Muscle layer of duodenum (tissue), 2 donors: ENCODE measurements at regions not wholly inside any gene's neighbourhood (a gene's known extent, or its start where the extent isn't known, plus 50 kb on each side); places are given as distances from the start of the nearest gene placed in this dataset.

ENCODE experiments used
- H3K27ac ChIP-seq: one replicate; pipeline ENCODE4 v1.7.0; 2013; ENCODE audit warnings: mild to moderate bottlenecking, low read length
- H3K27me3 ChIP-seq: one replicate; pipeline ENCODE4 v1.7.0; 2013; ENCODE audit warnings: low read depth, mild to moderate bottlenecking, control low read depth, low read length
- H3K36me3 ChIP-seq, 2 donors: one replicate each; pipeline ENCODE4 v1.7.0; 2013; ENCODE audit warnings: low read length in 2 of 2, control low read depth in 1 of 2, mild to moderate bottlenecking in 1 of 2; ENCODE audit not compliant: insufficient read depth in 2 of 2, control insufficient read depth in 1 of 2
- H3K4me1 ChIP-seq, 2 donors: one replicate each; pipeline ENCODE4 v1.7.0; 2013; ENCODE audit warnings: low read length in 2 of 2, mild to moderate bottlenecking in 2 of 2, control low read depth in 1 of 2, moderate library complexity in 1 of 2; ENCODE audit not compliant: insufficient read depth in 2 of 2, control insufficient read depth in 1 of 2
- H3K4me3 ChIP-seq, 2 donors: one replicate each; pipeline ENCODE4 v1.7.0; 2013; ENCODE audit warnings: low read length in 2 of 2, low read depth in 1 of 2, mild to moderate bottlenecking in 1 of 2
- H3K9me3 ChIP-seq, 2 donors: one replicate each; pipeline ENCODE4 v1.7.0; 2013; ENCODE audit warnings: low read length in 2 of 2, control low read depth in 1 of 2, mild to moderate bottlenecking in 1 of 2; ENCODE audit not compliant: control insufficient read depth in 1 of 2
- donor health status: healthy.

DNA sequence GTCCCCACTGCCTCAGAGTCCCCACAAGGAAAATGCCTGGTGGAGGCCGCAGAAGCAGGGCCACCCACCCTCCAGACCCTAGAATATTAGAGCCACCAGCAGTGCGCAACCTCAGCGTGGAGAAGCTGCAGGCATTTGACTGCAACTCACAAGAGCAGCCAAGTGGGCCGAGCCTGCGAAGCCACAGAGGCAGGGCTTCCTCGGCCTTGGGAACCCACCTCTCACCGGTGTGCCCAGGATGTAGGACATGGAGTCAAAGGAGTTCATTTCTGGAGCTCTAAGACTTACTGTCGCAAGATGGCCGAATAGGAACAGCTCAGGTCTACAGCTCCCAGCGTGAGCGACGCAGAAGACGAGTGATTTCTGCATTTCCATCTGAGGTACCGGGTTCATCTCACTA is 397.9 kb upstream of the PIK3R1 start:
- Histone ChIP-seq H3K4me1 (no peaks in the 10 kb centered on the region), H3K9me3 (no peaks in the 10 kb centered on the region), H3K36me3 (no peaks in the 10 kb centered on the region), H3K27ac (no peak overlapping the region), H3K27me3 (no peaks in the 10 kb centered on the region), H3K4me3 (no peak overlapping the region)

GRCh38 chr5:67816456-67816855 is 399.1 kb upstream of the PIK3R1 start:
- no peaks in the 10 kb centered on the region for H3K36me3 ChIP-seq
- H3K9me3 ChIP-seq, result no peaks in the 10 kb centered on the region
- no peaks in the 10 kb centered on the region for H3K27me3 ChIP-seq
- H3K27ac ChIP-seq, result no peak overlapping the region
- no peak overlapping the region for H3K4me3 ChIP-seq
- H3K4me1 ChIP-seq, result no peaks in the 10 kb centered on the region

DNA sequence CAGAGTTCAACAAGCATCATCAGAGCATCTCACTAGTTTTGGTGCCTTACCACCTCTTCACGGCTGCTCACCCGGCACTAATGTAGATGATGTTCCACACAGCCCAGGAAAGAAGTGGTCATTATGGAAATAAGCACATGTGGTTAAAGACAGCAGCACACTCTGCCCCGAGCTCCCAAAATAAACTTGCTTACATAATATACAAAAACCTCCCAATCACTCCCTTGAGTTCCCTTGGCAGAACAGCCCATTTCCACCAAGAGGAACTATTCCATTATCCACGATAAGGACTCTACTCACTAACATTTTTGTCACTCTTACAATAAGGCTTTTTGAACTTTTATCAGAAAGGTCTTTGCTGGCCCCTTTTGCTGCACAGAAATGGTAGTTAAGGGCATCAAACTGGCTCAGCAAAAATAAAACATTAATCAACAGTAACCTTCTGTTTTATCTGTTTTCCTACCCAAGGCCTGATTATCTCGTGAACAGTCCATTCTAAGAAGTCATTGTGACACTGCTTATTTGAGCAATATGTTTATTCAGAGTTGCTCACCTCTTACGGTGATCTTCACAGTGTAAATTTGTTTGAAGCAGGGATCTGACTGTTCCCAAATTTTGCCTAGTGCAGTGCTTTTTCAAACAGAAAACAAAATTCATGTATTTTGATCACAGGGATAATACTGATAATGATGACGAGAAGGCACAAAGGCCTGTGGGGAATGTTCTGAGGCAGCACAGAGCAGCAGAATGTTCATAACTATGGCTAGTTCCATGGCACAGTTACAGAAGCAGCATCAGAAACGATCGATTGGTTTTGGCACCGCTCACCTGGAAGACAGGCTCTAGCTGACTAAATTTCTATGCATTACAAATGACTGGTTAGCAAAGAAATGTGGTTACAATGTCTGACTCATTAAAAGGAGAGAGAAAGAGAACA is 399.8 kb upstream of the PIK3R1 start:
- H3K36me3 ChIP-seq, result no peaks in the 10 kb centered on the region
- no peaks in the 10 kb centered on the region for H3K4me1 ChIP-seq
- H3K9me3 ChIP-seq, result no peaks in the 10 kb centered on the region
- H3K27ac ChIP-seq, result no peak overlapping the region
- H3K27me3 ChIP-seq, result no peaks in the 10 kb centered on the region
- no peak overlapping the region for H3K4me3 ChIP-seq

DNA sequence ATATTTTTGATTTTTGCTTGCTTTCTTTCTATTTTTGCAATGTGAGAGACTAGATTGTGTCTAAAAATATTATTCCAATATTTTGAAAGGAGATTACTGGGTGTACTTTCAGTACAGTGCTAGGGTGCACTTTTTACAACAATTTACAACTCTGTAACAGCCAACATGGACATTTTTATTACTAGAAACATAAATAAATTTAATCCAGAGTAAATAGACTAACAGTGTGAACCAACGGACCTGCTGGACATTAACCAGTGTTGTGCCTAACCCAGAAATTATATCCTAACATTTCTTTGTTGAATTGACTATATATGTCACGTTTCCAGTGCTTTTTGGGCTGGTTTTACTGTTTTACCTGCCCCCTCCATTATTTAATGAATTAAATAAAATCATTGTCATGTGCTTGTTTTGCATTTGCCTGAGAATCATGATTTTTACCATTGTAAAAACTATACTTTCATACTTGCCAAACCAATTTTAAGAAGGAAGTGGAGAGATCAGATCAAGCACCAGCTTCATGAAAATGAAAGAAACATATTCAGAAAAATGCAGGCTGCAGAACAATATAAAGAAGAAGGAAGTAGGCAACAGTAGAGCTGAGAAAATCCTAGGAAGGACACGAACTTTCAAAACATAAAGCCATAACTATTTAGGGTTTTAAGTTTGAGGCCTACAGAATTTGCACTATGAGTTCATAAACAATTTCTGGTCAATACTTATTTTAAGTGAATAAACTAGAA is 400.8 kb upstream of the PIK3R1 start:
- no peaks in the 10 kb centered on the region for H3K27me3 ChIP-seq
- no peaks in the 10 kb centered on the region for H3K9me3 ChIP-seq
- no peak overlapping the region for H3K4me3 ChIP-seq
- H3K36me3 ChIP-seq, result no peaks in the 10 kb centered on the region
- H3K27ac ChIP-seq, result no peak overlapping the region
- H3K4me1 ChIP-seq, result no peaks in the 10 kb centered on the region

- no peaks in the 10 kb centered on the region for H3K27me3 ChIP-seq
- H3K4me1 ChIP-seq, result no peaks in the 10 kb centered on the region
- no peak overlapping the region for H3K4me3 ChIP-seq
Observed at GRCh38 chr5:67813877-67814539, 401.5 kb upstream of the PIK3R1 start.

GRCh38 chr5:67809589-67809988 is 406.0 kb upstream of the PIK3R1 start:
- Histone ChIP-seq H3K4me1 (no peaks in the 10 kb centered on the region), H3K9me3 (no peaks in the 10 kb centered on the region), H3K36me3 (no peaks in the 10 kb centered on the region), H3K4me3 (no peak overlapping the region), H3K27me3 (no peaks in the 10 kb centered on the region), H3K27ac (no peak overlapping the region)

More at GRCh38 chr5:67813877-67814539, 401.5 kb upstream of the PIK3R1 start:
- H3K36me3 ChIP-seq, result no peaks in the 10 kb centered on the region
- no peak overlapping the region for H3K27ac ChIP-seq
- no peaks in the 10 kb centered on the region for H3K9me3 ChIP-seq

GRCh38 chr5:67808340-67808739 is 407.2 kb upstream of the PIK3R1 start:
- H3K27ac ChIP-seq, result no peak overlapping the region
- H3K4me3 ChIP-seq, result no peak overlapping the region

DNA sequence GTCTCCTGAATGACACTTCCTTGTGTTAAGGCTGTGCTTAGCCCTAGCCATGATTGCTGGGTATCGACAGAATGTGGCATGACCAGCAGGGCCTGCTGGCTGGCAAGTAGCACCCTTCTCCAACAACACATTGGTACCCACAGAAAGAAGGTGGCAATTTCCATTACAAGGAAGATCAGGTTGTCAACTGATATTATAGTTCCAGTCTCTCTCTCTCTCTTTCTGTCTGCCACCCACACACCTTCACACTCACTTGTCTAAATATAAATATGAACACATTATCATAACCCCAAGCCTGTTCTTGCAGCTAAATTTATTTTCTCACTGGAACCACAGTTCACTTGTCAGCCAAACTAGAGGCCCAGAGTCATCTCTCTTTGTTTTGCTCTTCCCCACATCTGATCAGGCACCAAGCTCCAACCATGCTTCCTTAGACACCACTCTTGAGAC is 408.1 kb upstream of the PIK3R1 start:
- H3K36me3 ChIP-seq, result no peaks in the 10 kb centered on the region
- no peaks in the 10 kb centered on the region for H3K4me1 ChIP-seq
- no peaks in the 10 kb centered on the region for H3K27me3 ChIP-seq
- no peak overlapping the region for H3K4me3 ChIP-seq
- no peak overlapping the region for H3K27ac ChIP-seq
- H3K9me3 ChIP-seq, result peaks cover 0 to 2% of the 10 kb centered on the region in 2 donors

More at GRCh38 chr5:67808340-67808739, 407.2 kb upstream of the PIK3R1 start:
- Histone ChIP-seq H3K27me3 (no peaks in the 10 kb centered on the region), H3K36me3 (no peaks in the 10 kb centered on the region), H3K4me1 (no peaks in the 10 kb centered on the region), H3K9me3 (no peaks in the 10 kb centered on the region)

DNA sequence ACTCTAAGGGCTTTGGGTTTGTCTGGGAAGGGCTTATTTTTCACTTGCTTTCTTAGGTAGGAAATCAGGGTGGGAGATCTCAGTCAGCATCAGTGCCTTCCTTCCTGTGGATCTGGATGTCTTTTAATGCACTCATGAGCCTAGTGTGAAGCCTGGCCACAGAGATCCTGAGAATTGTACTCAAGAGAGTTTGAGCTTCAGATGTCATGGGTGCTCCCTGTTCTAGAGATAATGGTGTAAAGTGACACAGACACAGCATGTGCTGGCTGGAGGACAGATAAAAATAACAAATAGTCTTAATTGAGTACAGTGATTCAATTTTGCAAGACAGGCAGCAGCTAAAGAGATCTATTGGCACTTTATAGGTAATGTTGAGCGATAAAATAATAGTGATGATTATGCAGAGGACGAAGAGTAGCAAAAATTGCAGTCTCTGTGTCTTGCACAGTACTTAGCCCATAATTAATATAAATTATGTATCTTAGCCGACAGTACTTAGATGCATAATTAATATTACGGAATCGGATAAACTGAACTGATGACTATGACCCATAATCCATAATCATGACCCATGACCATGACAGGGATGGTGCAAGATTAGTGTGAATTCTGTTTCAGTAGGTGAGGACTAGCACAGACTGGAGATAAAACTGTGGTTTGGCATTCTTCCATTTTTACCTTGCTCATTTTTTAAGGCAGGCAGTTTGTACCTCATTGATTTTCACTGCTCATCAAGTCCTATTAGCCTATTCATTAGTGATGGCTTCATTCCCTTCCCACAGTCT is 408.7 kb upstream of the PIK3R1 start:
- no peak overlapping the region for H3K4me3 ChIP-seq
- H3K9me3 ChIP-seq, result peaks cover 0 to 2% of the 10 kb centered on the region in 2 donors
- H3K27ac ChIP-seq, result no peak overlapping the region
- no peaks in the 10 kb centered on the region for H3K36me3 ChIP-seq
- no peaks in the 10 kb centered on the region for H3K4me1 ChIP-seq
- no peaks in the 10 kb centered on the region for H3K27me3 ChIP-seq

- Histone ChIP-seq H3K27ac (no peak overlapping the region), H3K36me3 (no peaks in the 10 kb centered on the region), H3K4me3 (no peak overlapping the region), H3K4me1 (no peaks in the 10 kb centered on the region), H3K27me3 (no peaks in the 10 kb centered on the region), H3K9me3 (peaks cover 0 to 2% of the 10 kb centered on the region in 2 donors)
Observed at GRCh38 chr5:67805666-67806348, 409.7 kb upstream of the PIK3R1 start.
